Kasumi-1 (cell line): ENCODE measurements at regions not wholly inside any gene's neighbourhood (a gene's known extent, or its start where the extent isn't known, plus 50 kb on each side); places are given as distances from the start of the nearest gene placed in this dataset.

Source experiments
- DNase-seq, 2 experiments: peaks; one replicate each; lab custom pipeline; 2025; lab: John Stamatoyannopoulos, UW

- no peak for DNase-seq
These were observed 449.6 kb downstream of the KIF16B start for GRCh38 chr20:16123623-16124022.

GRCh38 chr20:16119909-16120308 is 453.3 kb downstream of the KIF16B start:
- no peak for DNase-seq

- DNase-seq, result no peak
These were observed 457.2 kb downstream of the KIF16B start for GRCh38 chr20:16115911-16116552.

- no peak for DNase-seq
These were observed 459.5 kb downstream of the KIF16B start for GRCh38 chr20:16113736-16114135.

DNA sequence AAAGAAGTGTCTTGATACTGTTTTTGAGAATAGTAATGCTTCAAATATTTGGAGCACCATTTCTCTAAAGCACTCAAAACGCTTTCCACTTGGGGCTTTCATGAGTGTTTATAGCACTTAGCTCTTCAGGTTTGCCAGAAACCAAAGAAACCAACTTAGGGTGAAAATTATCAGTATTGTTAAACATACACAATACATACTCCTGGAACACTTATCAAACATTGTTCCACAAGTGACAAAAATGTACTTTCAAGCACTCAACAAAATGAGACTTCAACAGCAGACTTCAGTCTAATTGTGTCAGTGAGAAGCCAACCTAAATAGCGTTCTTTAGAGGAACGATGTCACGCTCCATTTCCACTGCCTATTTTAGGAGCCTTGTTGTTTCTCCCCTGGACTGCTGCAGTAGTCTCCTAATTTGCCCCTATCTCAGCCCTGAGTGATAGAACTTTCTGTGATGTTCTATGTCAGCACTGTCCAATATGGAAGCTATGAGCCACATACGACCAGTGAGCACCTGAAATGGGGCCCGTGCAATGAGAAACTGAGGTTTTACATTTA is 461.3 kb downstream of the KIF16B start:
- DNase-seq, result no peak

GRCh38 chr20:16111172-16111832 is 461.9 kb downstream of the KIF16B start:
- no peak for DNase-seq

GRCh38 chr20:16107172-16107870 is 465.9 kb downstream of the KIF16B start:
- no peak for DNase-seq

DNA sequence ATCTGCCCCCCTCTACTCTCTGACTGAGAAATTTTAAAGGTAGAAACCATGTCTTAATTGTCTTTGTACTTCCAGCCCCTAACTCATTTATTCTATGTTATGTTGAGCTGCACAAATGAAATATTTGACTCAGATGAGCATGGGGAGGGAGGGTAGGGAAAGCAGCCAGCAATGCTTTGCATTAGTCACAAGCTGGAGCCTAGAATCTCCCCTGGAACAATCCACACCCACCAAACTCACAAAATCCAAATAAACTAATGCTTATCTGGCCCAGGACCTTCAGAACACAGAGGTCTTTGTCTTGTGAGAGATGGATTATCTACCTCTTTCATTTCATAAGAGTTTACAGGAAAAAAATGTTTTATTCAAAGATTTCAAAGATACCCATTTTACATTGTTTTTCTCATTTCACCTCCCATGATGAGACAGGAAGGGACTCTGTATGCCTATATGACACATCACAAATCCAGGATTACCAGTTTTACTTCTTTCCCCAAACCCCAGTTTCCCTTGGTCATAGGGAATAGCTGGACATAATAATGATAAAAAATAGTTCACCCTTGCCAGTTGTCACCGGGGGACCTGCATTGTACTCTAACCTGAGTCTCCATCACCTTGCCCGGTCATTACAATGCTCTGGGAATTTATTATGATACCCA is 466.9 kb downstream of the KIF16B start:
- DNase-seq, result no peak

DNA sequence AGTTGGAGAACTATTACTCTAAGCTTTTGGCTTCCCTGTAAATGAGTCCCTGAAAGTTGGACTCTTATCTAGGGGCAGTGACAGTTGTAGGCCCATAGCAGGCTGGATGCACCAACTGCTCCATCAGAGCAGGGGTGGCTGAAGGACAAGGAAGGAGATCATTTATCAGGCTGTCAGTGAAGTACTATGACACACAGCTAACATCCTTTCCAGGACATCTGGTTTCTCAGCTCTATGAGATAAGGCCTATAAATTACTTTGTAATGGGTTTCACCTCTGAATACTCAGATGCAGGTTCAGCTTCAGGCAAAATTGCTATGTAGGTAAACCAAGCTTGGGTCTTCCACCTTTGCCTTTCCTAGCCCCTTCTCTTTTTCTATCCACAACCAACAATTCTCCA is 468.5 kb downstream of the KIF16B start:
- DNase-seq, result no peak
